ENCODE measurements at regions not wholly inside any gene's neighbourhood (a gene's known extent, or its start where the extent isn't known, plus 50 kb on each side); places are given as distances from the start of the nearest gene placed in this dataset.
"Not testable (repeated sequence)": the region's sequence is repeated elsewhere in the genome, so short reads cannot be mapped to it uniquely, and the experiment has no call there.

GRCh38 chr5:56656846-56657726 is 158.3 kb upstream of the MAP3K1 start:
- no peak for DNase-seq

- no peak for DNase-seq
Measured at GRCh38 chr5:56651893-56652292, 163.5 kb upstream of the MAP3K1 start.

GRCh38 chr5:56650386-56650785 is 165.0 kb upstream of the MAP3K1 start:
- DNase-seq, result no peak

- no peak for DNase-seq
Measured at GRCh38 chr5:56649569-56649968, 165.8 kb upstream of the MAP3K1 start.

- no peak for DNase-seq
Measured at GRCh38 chr5:56648460-56649034, 166.8 kb upstream of the MAP3K1 start.

- DNase-seq, result no peak
Measured at GRCh38 chr5:56647099-56647850, 168.1 kb upstream of the MAP3K1 start.

GRCh38 chr5:56641635-56642260 is 173.6 kb upstream of the MAP3K1 start:
- no peak for DNase-seq

- DNase-seq, result no peak
Measured at GRCh38 chr5:56640763-56641406, 174.5 kb upstream of the MAP3K1 start.

GRCh38 chr5:56639476-56639875 is 175.9 kb upstream of the MAP3K1 start:
- no peak for DNase-seq

- DNase-seq, result no peak
Measured at GRCh38 chr5:56638768-56639238, 176.5 kb upstream of the MAP3K1 start.

- peak; percentile 61 for DNase-seq
Measured at GRCh38 chr5:56638061-56638621, 177.2 kb upstream of the MAP3K1 start.

- no peak for DNase-seq
Measured at GRCh38 chr5:56637321-56637920, 177.9 kb upstream of the MAP3K1 start.

- no peak for DNase-seq
Measured at GRCh38 chr5:56633950-56634349, 181.4 kb upstream of the MAP3K1 start.

- DNase-seq, result no peak
Measured at GRCh38 chr5:56632939-56633338, 182.4 kb upstream of the MAP3K1 start.

- no peak for DNase-seq
Measured at GRCh38 chr5:56632199-56632598, 183.2 kb upstream of the MAP3K1 start.

GRCh38 chr5:56631719-56632118 is 183.6 kb upstream of the MAP3K1 start:
- DNase-seq, result no peak

- DNase-seq, result not testable (repeated sequence)
Measured at GRCh38 chr5:56628616-56629015, 186.7 kb upstream of the MAP3K1 start.

GRCh38 chr5:56625541-56625940 is 189.8 kb upstream of the MAP3K1 start:
- DNase-seq, result no peak

GRCh38 chr5:56624751-56625150 is 190.6 kb upstream of the MAP3K1 start:
- no peak for DNase-seq

GRCh38 chr5:56622141-56622540 is 193.2 kb upstream of the MAP3K1 start:
- DNase-seq, result no peak

GRCh38 chr5:56620903-56621677 is 194.3 kb upstream of the MAP3K1 start:
- no peak for DNase-seq
